ENCODE measurements at regions not wholly inside any gene's neighbourhood (a gene's known extent, or its start where the extent isn't known, plus 50 kb on each side); places are given as distances from the start of the nearest gene placed in this dataset.

DNA sequence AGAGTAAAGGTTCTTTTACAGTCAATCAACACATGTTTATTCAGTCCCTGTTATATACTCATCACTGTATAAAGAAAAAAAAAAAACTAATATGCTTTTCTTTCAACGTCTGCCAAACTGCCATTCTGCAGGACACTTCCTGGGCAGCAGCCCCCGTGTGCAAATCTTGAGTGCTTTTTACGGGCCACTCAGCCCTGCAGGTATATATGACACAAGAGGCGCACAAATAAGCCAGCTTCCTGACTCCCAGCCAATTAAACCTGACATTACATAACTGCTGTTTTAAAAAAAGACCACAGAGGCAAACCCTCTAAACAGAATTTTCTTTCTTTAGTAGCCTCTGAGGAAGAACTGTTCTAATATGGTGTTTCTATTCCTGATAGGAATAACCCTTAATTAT, 263.0 kb upstream of the NEBL start:
- H3K4me1 ChIP-seq (ENCODE audit: control insufficient read depth in 2 of 3, insufficient read depth in 2 of 3, low read depth in 1 of 3, low read length in 3 of 3), result peaks cover 0 to 4% (median 0%) of the 10 kb centered on the region in 3 donors

DNA sequence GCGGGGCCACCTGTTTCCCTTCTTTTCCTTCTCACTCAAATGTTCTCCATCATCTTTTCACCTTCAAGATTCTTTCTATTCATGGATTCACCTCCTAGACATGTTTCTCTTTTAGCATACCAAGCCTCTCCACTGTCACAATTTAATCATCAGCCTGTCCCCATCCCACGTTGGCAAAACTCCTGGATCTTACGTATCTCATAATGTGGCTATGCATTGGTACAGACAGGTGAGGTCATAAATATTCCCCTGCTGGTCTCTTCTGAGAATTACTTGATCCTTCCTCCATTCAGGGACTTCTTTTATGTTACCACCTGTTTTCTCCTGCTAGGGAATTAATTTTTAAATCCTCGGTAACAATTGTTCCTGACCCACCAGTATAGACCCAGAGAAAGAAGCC, 262.6 kb upstream of the NEBL start:
- intact Hi-C loops (cut with DNase I), result no loop called here
- H3K9ac ChIP-seq (ENCODE audit: low read length in 3 of 3), result no peak overlapping the region
- H3K27me3 ChIP-seq (ENCODE audit: control insufficient read depth, insufficient read depth, low read length), result no peaks in the 10 kb centered on the region
- no peak overlapping the region for H3K27ac ChIP-seq (ENCODE audit: low read depth in 2 of 2, low read length in 2 of 2)
- DNase-seq (no peak), FAIRE-seq (no peak)
- H3K4me3 ChIP-seq (ENCODE audit: low read length in 3 of 3), result no peak overlapping the region
- no peaks in the 10 kb centered on the region for H3K36me3 ChIP-seq (ENCODE audit: control insufficient read depth in 2 of 3, insufficient read depth in 3 of 3, low read length in 3 of 3)
- H3K4me1 ChIP-seq (ENCODE audit: control insufficient read depth in 2 of 3, insufficient read depth in 2 of 3, low read depth in 1 of 3, low read length in 3 of 3), result peaks cover 0 to 4% (median 0%) of the 10 kb centered on the region in 3 donors
- H3K9me3 ChIP-seq (ENCODE audit: control insufficient read depth in 2 of 3, insufficient read depth in 1 of 3, low read length in 3 of 3), result no peaks in the 10 kb centered on the region
- TF ChIP-seq, protein P1, sequence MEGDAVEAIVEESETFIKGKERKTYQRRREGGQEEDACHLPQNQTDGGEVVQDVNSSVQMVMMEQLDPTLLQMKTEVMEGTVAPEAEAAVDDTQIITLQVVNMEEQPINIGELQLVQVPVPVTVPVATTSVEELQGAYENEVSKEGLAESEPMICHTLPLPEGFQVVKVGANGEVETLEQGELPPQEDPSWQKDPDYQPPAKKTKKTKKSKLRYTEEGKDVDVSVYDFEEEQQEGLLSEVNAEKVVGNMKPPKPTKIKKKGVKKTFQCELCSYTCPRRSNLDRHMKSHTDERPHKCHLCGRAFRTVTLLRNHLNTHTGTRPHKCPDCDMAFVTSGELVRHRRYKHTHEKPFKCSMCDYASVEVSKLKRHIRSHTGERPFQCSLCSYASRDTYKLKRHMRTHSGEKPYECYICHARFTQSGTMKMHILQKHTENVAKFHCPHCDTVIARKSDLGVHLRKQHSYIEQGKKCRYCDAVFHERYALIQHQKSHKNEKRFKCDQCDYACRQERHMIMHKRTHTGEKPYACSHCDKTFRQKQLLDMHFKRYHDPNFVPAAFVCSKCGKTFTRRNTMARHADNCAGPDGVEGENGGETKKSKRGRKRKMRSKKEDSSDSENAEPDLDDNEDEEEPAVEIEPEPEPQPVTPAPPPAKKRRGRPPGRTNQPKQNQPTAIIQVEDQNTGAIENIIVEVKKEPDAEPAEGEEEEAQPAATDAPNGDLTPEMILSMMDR (IDR thresholded peaks at IDR 0.05; ENCODE audit: borderline replicate concordance, extremely low read depth, insufficient read depth), result no peak

More for the DNA sequence above, 263.0 kb upstream of the NEBL start:
- Histone ChIP-seq H3K27ac (ENCODE audit: low read depth in 2 of 2, low read length in 2 of 2) (no peak overlapping the region), H3K9me3 (ENCODE audit: control insufficient read depth in 2 of 3, insufficient read depth in 1 of 3, low read length in 3 of 3) (no peaks in the 10 kb centered on the region), H3K4me3 (ENCODE audit: low read length in 3 of 3) (no peak overlapping the region), H3K36me3 (ENCODE audit: control insufficient read depth in 2 of 3, insufficient read depth in 3 of 3, low read length in 3 of 3) (no peaks in the 10 kb centered on the region), H3K27me3 (ENCODE audit: control insufficient read depth, insufficient read depth, low read length) (no peaks in the 10 kb centered on the region), H3K9ac (ENCODE audit: low read length in 3 of 3) (no peak overlapping the region)
- FAIRE-seq (no peak), DNase-seq (no peak)
- intact Hi-C loops (cut with DNase I), result no loop called here
- TF ChIP-seq, protein P1 (IDR thresholded peaks at IDR 0.05; ENCODE audit: borderline replicate concordance, extremely low read depth, insufficient read depth), result no peak

DNA sequence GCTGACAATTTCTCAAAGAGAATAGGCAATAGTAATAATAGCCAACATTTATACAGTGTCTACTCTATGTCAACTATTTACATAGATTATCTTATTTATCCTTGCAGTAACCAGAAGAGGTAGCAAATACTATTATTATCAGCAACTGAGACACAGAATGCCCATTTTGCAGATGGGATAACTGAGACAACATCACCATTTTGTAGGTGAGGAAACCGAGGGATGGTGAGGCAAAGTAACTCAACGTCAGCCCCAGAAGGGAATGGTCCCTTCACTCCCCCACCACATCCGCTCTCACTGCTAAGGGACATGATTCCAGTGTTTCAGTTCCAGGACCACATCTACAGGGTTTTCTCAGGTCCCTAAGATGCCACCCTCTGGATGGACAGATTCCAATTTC, 261.2 kb upstream of the NEBL start:
- Histone ChIP-seq H3K4me3 (ENCODE audit: low read length in 3 of 3) (no peak overlapping the region), H3K4me1 (ENCODE audit: control insufficient read depth in 2 of 3, insufficient read depth in 2 of 3, low read depth in 1 of 3, low read length in 3 of 3) (peaks cover 0 to 4% (median 0%) of the 10 kb centered on the region in 3 donors), H3K27ac (ENCODE audit: low read depth in 2 of 2, low read length in 2 of 2) (no peak overlapping the region), H3K9ac (ENCODE audit: low read length in 3 of 3) (no peak overlapping the region), H3K9me3 (ENCODE audit: control insufficient read depth in 2 of 3, insufficient read depth in 1 of 3, low read length in 3 of 3) (no peaks in the 10 kb centered on the region), H3K27me3 (ENCODE audit: control insufficient read depth, insufficient read depth, low read length) (no peaks in the 10 kb centered on the region), H3K36me3 (ENCODE audit: control insufficient read depth in 2 of 3, insufficient read depth in 3 of 3, low read length in 3 of 3) (no peaks in the 10 kb centered on the region)
- no peak for FAIRE-seq
- TF ChIP-seq, protein P1 (IDR thresholded peaks at IDR 0.05; ENCODE audit: borderline replicate concordance, extremely low read depth, insufficient read depth), result no peak
- intact Hi-C loops (cut with DNase I), result no loop called here
- DNase-seq, result no peak

DNA sequence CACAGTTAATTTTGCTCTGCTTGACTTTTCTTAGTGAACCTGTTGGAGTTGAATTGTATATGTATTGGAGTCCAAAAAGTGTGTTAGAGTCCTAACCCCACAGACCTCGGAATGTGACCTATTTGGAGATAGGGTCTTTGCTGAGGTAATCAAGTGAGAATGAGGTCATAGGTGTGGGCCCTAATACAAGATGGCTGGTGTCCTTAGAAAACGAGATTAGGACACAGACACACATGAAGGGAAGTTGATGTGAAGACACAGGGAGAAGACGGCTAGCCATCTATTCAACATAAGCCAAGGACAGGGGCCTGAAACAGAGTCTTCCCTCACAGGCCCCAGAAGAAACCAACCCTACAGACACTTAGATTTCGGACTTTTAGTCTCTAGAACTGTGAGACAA, 260.6 kb upstream of the NEBL start:
- FAIRE-seq, result no peak
- intact Hi-C loops (cut with DNase I), result no loop called here
- no peaks in the 10 kb centered on the region for H3K27me3 ChIP-seq (ENCODE audit: control insufficient read depth, insufficient read depth, low read length)
- no peak overlapping the region for H3K4me3 ChIP-seq (ENCODE audit: low read length in 3 of 3)
- H3K27ac ChIP-seq (ENCODE audit: low read depth in 2 of 2, low read length in 2 of 2), result no peak overlapping the region
- TF ChIP-seq, protein P1 (IDR thresholded peaks at IDR 0.05; ENCODE audit: borderline replicate concordance, extremely low read depth, insufficient read depth), result no peak
- no peaks in the 10 kb centered on the region for H3K36me3 ChIP-seq (ENCODE audit: control insufficient read depth in 2 of 3, insufficient read depth in 3 of 3, low read length in 3 of 3)
- no peaks in the 10 kb centered on the region for H3K9me3 ChIP-seq (ENCODE audit: control insufficient read depth in 2 of 3, insufficient read depth in 1 of 3, low read length in 3 of 3)
- H3K4me1 ChIP-seq (ENCODE audit: control insufficient read depth in 2 of 3, insufficient read depth in 2 of 3, low read depth in 1 of 3, low read length in 3 of 3), result peaks cover 0 to 4% (median 0%) of the 10 kb centered on the region in 3 donors
- no peak for DNase-seq
- no peak overlapping the region for H3K9ac ChIP-seq (ENCODE audit: low read length in 3 of 3)
